Testis (tissue), 2 donors: ENCODE measurements at regions not wholly inside any gene's neighbourhood (a gene's known extent, or its start where the extent isn't known, plus 50 kb on each side); places are given as distances from the start of the nearest gene placed in this dataset.

Experiments
- DNase-seq: peaks from one replicate; pipeline ENCODE4 v3.0.0-alpha.2; 2019
- H3K27ac ChIP-seq, 2 donors: fragments of 200-600 bp; sonication (generic); one replicate each; pipeline ENCODE4 v1.5.1; 2019
- H3K27me3 ChIP-seq: fragments of 200-600 bp; sonication (generic); one replicate; pipeline ENCODE4 v1.5.1; 2019
- H3K36me3 ChIP-seq: fragments of 200-600 bp; sonication (generic); one replicate; pipeline ENCODE4 v1.5.1; 2017; ENCODE audit warnings: low read depth; ENCODE audit errors: missing control alignments
- H3K4me1 ChIP-seq: fragments of 200-600 bp; sonication (generic); one replicate; pipeline ENCODE4 v1.5.1; 2019
- H3K4me3 ChIP-seq, 2 donors: fragments of 200-600 bp; sonication (generic); one replicate each; pipeline ENCODE4 v1.5.1; 2017 to 2019
- H3K9me3 ChIP-seq: fragments of 200-600 bp; sonication (generic); one replicate; pipeline ENCODE4 v1.5.1; 2017
- CTCF ChIP-seq, 3 experiments: fragments of 450-650 bp in 2 of 3; fragments of 200-600 bp in 1 of 3; sonication (generic) in 1 of 3; IDR thresholded peaks; one replicate each; pipeline ENCODE4 v1.5.1; 2016 to 2019; ENCODE audit warnings: antibody characterized with exemption in 3 of 3, mild to moderate bottlenecking in 2 of 3, moderate library complexity in 1 of 3
- POLR2A ChIP-seq: fragments of 450-650 bp; IDR thresholded peaks from one replicate; pipeline ENCODE4 v1.6.1; 2017; ENCODE audit warnings: antibody characterized with exemption, mild to moderate bottlenecking, moderate library complexity
- WGBS, 2 donors: methylation state at CpG; one replicate each; pipeline ENCODE4 v1.1.5; 2018; 5-methylcytosine and 5-hydroxymethylcytosine counted together
- intact Hi-C: fragments of 100-400 bp; cut with DNase I; formaldehyde crosslinking; loops from one replicate; pipeline ENCODE4 v1.15.1; 2023; ENCODE audit warnings: low total_unique reads

DNA sequence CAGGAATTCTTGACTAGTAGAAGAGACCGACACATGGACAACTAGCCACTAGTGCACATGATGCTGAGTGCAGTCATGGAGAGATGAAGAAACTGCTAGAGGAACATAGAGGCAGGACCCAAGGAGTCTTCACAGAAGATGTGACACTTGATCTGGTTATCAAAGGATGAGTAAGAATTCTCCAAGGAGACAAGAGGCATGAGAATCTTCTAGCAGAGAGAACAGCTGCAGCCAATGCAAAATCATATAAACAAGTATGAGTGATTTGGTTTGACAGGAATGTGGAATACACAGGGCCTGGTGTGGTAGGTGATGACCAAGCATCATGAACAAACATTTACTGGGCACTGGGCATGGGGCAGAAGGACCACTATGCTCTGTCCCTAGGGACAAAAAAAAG lies 140.9 kb upstream of the CTTNBP2NL start:
- 88 to 90% methylated on average over 1 of the region's 1 CpG for WGBS, 2 donors
- no peaks in the 10 kb centered on the region for H3K9me3 ChIP-seq
- no peaks in the 10 kb centered on the region for H3K27me3 ChIP-seq
- no peaks in the 10 kb centered on the region for H3K4me1 ChIP-seq
- no peak overlapping the region for H3K27ac ChIP-seq
- no peak for DNase-seq
- no peak overlapping the region for H3K4me3 ChIP-seq
- no peaks in the 10 kb centered on the region for H3K36me3 ChIP-seq
- intact Hi-C loops: no loop called here
- no peak for TF ChIP-seq CTCF (IDR thresholded peaks at IDR 0.05)
- no peak for TF ChIP-seq POLR2A

- intact Hi-C loops: no loop called here
- Histone ChIP-seq H3K9me3 (no peaks in the 10 kb centered on the region), H3K27ac (no peak overlapping the region), H3K27me3 (no peaks in the 10 kb centered on the region), H3K4me3 (no peak overlapping the region), H3K4me1 (no peaks in the 10 kb centered on the region), H3K36me3 (no peaks in the 10 kb centered on the region)
- TF ChIP-seq CTCF (IDR thresholded peaks at IDR 0.05): no peak
- TF ChIP-seq POLR2A: no peak
- DNase-seq: no peak
- 50 to 71% methylated on average over 1 of the region's 1 CpG for WGBS, 2 donors
These were observed 139.6 kb upstream of the CTTNBP2NL start for GRCh38 chr1:112256411-112256810.

DNA sequence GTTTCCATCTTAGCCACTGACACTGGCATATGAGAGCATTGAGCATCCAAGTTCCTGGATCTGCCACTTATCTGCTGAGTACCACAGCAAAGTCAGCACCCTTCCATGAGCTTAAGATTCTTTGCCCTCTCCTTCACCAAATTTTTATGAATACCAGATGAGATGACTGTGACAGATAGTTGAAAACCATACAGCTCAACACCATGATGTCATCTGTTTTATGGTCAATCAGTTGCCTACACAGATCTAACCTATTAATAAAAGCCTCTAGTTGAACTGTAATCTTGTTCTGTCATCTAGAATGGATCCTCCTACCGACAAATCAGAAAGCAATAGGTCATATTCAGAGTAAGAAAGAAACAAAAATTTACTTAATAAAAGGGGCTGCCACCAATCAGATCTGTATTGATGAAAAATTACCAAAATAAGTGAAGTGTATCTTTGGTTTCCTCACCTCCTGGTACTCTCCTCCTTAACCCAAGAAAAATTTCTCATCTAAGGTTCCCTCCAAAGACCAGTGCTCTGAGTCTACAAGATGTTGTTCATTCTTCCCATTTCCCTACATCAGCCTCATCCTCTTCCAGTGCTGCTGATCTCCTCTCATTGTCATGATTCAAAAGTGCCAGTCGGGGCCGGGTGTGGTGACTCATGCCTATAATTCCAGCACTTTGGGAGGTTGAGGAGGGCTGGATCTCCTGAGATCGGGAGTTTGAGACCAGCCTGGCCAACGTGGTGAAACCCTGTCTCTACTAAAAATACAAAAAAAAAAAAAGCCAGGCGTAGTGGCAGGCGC lies 138.8 kb upstream of the CTTNBP2NL start:
- Histone ChIP-seq H3K9me3 (no peaks in the 10 kb centered on the region), H3K36me3 (no peaks in the 10 kb centered on the region), H3K4me1 (no peaks in the 10 kb centered on the region), H3K4me3 (no peak overlapping the region), H3K27ac (no peak overlapping the region), H3K27me3 (no peaks in the 10 kb centered on the region)
- 88 to 91% methylated on average over 7 of the region's 7 CpGs for WGBS, 2 donors
- DNase-seq: no peak
- intact Hi-C loops: no loop called here
- TF ChIP-seq CTCF (IDR thresholded peaks at IDR 0.05): no peak
- TF ChIP-seq POLR2A: no peak

DNA sequence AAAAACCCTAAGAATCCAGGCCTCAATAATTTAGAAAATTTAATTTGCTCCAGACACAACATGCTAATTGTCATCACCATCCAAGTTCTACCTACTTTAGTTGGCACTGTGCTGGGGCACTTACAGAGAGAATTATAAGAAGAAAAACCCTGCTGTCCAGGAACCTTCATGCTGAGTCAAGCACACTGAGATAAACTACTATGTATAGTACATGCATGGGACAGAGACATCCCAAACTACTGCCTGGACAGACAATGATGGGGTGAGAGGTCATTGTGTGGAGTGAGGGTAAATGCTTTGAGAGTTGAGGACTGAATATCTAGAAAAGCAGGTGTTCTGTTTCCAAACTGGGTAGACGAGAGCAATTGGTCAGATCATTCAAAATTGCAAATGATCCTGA lies 135.3 kb upstream of the CTTNBP2NL start:
- WGBS, 2 donors: 94% methylated on average over 1 of the region's 1 CpG
- H3K27me3 ChIP-seq: no peaks in the 10 kb centered on the region
- TF ChIP-seq CTCF (IDR thresholded peaks at IDR 0.05): no peak
- H3K36me3 ChIP-seq: no peaks in the 10 kb centered on the region
- H3K4me3 ChIP-seq: no peak overlapping the region
- no peaks in the 10 kb centered on the region for H3K9me3 ChIP-seq
- no peak overlapping the region for H3K27ac ChIP-seq
- peaks cover 18% of the 10 kb centered on the region for H3K4me1 ChIP-seq
- intact Hi-C loops: no loop called here
- no peak for DNase-seq

GRCh38 chr1:112262316-112262715 lies 133.7 kb upstream of the CTTNBP2NL start:
- no peak for DNase-seq
- intact Hi-C loops: no loop called here
- Histone ChIP-seq H3K9me3 (no peaks in the 10 kb centered on the region), H3K27ac (no peak overlapping the region), H3K27me3 (no peaks in the 10 kb centered on the region), H3K36me3 (no peaks in the 10 kb centered on the region), H3K4me3 (no peak overlapping the region), H3K4me1 (peaks cover 18% of the 10 kb centered on the region)
- 71 to 73% methylated on average over 2 of the region's 2 CpGs for WGBS, 2 donors
- no peak for TF ChIP-seq CTCF (IDR thresholded peaks at IDR 0.05)
- no peak for TF ChIP-seq POLR2A
